ENCODE measurements at regions not wholly inside any gene's neighbourhood (a gene's known extent, or its start where the extent isn't known, plus 50 kb on each side); places are given as distances from the start of the nearest gene placed in this dataset.

- TF ChIP-seq REST (IDR thresholded peaks at IDR 0.05; ENCODE audit: borderline replicate concordance in 1 of 2, low read depth in 1 of 2, low read length in 2 of 2) (no peak), ZBED4 (CRISPR knock-in tag; IDR thresholded peaks at IDR 0.05; ENCODE audit: borderline replicate concordance) (no peak), IRF1 (CRISPR knock-in tag; IDR thresholded peaks at IDR 0.05; ENCODE audit: low read depth) (no peak), AKAP8 (CRISPR knock-in tag; IDR thresholded peaks at IDR 0.05) (peak; percentile 16; the same call in 1 of the 2 replicates), AHR (CRISPR knock-in tag; IDR thresholded peaks at IDR 0.05) (no peak), ZFAT (CRISPR knock-in tag; conservative IDR thresholded peaks at IDR 0.05) (no peak), SCMH1 (CRISPR knock-in tag; IDR thresholded peaks at IDR 0.05; ENCODE audit: borderline replicate concordance) (no peak), LCORL (IDR thresholded peaks at IDR 0.05) (no peak), LCORL (CRISPR knock-in tag; IDR thresholded peaks at IDR 0.05) (peak; percentile 83), AKNA (CRISPR knock-in tag; IDR thresholded peaks at IDR 0.05; ENCODE audit: borderline replicate concordance) (no peak), SP140L (CRISPR knock-in tag; IDR thresholded peaks at IDR 0.05; ENCODE audit: borderline replicate concordance) (no peak), SMARCC2 (IDR thresholded peaks at IDR 0.05) (no peak), ZNF768 (CRISPR knock-in tag; IDR thresholded peaks at IDR 0.05) (peak; percentile 23; the same call in 1 of the 2 replicates), RFX3 (CRISPR knock-in tag; IDR thresholded peaks at IDR 0.05) (no peak), ZFYVE20 (CRISPR knock-in tag; IDR thresholded peaks at IDR 0.05; ENCODE audit: borderline replicate concordance, low read depth) (no peak), ZSCAN20 (CRISPR knock-in tag; IDR thresholded peaks at IDR 0.05; ENCODE audit: borderline replicate concordance) (no peak), ZFP36L2 (CRISPR knock-in tag; IDR thresholded peaks at IDR 0.05) (no peak)
These were observed 97.4 kb upstream of the CIBAR2 start (continued) for GRCh38 chr16:85209526-85210121.
